Chondrocyte (in vitro differentiated cells): ENCODE measurements at regions not wholly inside any gene's neighbourhood (a gene's known extent, or its start where the extent isn't known, plus 50 kb on each side); places are given as distances from the start of the nearest gene placed in this dataset.

Experiments used
- DNase-seq: peaks from one replicate; pipeline ENCODE4 v3.0.0; 2021; ENCODE audit warnings: mixed read lengths, low spot score
- H3K27ac Mint-ChIP-seq: one replicate; pipeline ENCODE4 v1.8.0; 2021; ENCODE audit warnings: mild to moderate bottlenecking, moderate library complexity, mixed read lengths; ENCODE audit not compliant: unreplicated experiment
- H3K27me3 Mint-ChIP-seq: 2 replicates; pipeline ENCODE4 v1.8.0; 2021; ENCODE audit warnings: low read depth, mixed read lengths
- H3K36me3 Mint-ChIP-seq: 2 replicates; pipeline ENCODE4 v1.8.0; 2021; ENCODE audit warnings: low read depth, mixed read lengths
- H3K4me1 Mint-ChIP-seq: 2 replicates; pipeline ENCODE4 v1.8.0; 2021; ENCODE audit warnings: low read depth, mild to moderate bottlenecking, mixed read lengths
- H3K4me3 Mint-ChIP-seq: one replicate; pipeline ENCODE4 v1.8.0; 2021; ENCODE audit warnings: mild to moderate bottlenecking, moderate library complexity, mixed read lengths; ENCODE audit not compliant: unreplicated experiment
- H3K9me3 Mint-ChIP-seq: 2 replicates; pipeline ENCODE4 v1.8.0; 2021; ENCODE audit warnings: low read depth, mixed read lengths
- CTCF ChIP-seq: fragments of 200-600 bp; sonication (generic); IDR thresholded peaks from 2 replicates; pipeline ENCODE4 v1.5.0; 2021; ENCODE audit warnings: antibody characterized with exemption, mild to moderate bottlenecking, moderate library complexity

DNA sequence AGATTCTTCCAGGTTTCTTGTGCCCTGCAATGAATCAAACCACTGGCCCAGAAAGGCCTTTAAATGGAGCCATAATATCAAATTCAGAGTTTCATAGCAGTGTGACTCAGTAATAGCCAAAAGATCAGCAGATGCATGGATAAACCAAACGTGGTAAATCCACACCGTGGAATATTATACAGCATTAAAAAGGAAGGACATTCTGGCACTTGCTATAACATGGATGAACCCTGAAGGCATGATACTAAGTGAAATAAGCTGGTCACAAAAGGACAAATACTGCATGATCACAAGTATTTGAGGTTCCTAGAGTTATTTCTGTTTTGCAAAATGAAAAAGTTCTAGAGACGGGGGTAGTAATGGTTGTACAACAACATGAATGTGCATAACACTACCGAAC, 140.1 kb downstream of the TOMM20 start:
- H3K4me1 Mint-ChIP-seq, result peaks cover 59% of the 10 kb centered on the region
- H3K27me3 Mint-ChIP-seq, result no peaks in the 10 kb centered on the region
- H3K27ac Mint-ChIP-seq, result peak overlapping the region; percentile 99

DNA sequence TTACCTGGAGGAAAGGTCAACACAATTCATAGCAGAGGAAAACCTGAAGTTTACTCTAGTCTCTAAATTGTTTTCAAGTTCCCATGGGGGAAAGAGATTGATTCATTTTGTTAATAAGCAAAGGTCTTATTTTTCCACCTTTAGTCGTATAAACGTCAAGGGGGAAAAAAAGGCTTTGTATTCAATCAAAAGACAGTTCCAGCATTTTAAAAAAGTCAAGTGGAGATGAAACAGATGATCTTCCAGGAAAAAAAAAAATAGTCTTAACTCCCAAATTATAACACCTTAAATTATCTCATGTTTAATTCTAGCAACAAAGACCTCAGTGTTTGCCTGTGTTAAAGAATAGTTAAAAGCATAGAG, 140.5 kb downstream of the TOMM20 start:
- Mint-ChIP-seq H3K36me3 (no peaks in the 10 kb centered on the region), H3K9me3 (peaks cover 6% of the 10 kb centered on the region), H3K4me3 (no peak overlapping the region), H3K4me1 (peaks cover 61% of the 10 kb centered on the region), H3K27ac (peak overlapping the region; percentile 99), H3K27me3 (no peaks in the 10 kb centered on the region)
- no peak for DNase-seq
- TF ChIP-seq CTCF, result no peak

More for the DNA sequence above, 140.1 kb downstream of the TOMM20 start:
- H3K36me3 Mint-ChIP-seq, result no peaks in the 10 kb centered on the region
- DNase-seq, result no peak
- TF ChIP-seq CTCF, result no peak
- H3K4me3 Mint-ChIP-seq, result no peak overlapping the region
- H3K9me3 Mint-ChIP-seq, result peaks cover 6% of the 10 kb centered on the region

DNA sequence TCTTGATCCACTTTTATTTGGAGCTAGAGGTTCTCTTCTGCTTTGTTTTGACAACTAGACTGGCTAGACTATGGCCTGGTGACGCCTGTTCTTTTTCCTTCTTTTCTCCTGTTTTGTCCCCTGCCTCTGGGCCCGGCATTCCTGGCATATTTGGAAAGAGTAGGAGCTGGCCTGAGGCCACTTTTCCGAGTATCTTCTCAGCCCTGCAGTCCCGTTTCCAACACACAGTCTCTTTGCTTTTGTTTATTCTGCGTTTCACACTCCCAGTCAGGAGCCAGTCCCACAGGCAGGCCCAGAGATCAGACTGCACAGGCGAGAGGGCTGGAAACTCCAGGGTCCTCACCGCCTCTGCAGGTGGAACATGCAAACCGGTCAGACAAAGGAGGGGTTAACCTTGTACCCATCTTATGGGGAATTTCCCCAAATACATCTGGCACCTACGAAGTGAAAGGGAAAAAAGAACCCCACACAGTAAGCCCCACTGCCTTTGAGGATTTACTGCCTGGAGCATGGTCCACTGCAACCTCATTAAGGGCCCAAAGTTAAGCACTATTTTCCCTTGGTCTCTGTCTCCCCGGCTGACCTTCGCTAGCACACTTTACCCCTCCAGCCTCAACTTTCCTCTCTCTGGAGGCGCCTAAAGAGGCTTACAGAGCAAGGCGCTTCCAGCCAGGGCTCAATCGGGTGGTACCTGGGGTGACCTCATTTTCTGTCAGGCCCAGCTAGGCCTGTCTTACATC, 141.1 kb downstream of the TOMM20 start:
- Mint-ChIP-seq H3K4me3 (peak overlapping the region; percentile 3), H3K27ac (peak overlapping the region; percentile 99), H3K36me3 (no peaks in the 10 kb centered on the region), H3K27me3 (no peaks in the 10 kb centered on the region), H3K4me1 (peaks cover 61% of the 10 kb centered on the region), H3K9me3 (peaks cover 6% of the 10 kb centered on the region)
- TF ChIP-seq CTCF, result no peak
- DNase-seq, result peak; percentile 84

- peaks cover 67% of the 10 kb centered on the region for H3K4me1 Mint-ChIP-seq
- H3K36me3 Mint-ChIP-seq, result no peaks in the 10 kb centered on the region
- peaks cover 6% of the 10 kb centered on the region for H3K9me3 Mint-ChIP-seq
- H3K27me3 Mint-ChIP-seq, result no peaks in the 10 kb centered on the region
- peak overlapping the region; percentile 21 for H3K4me3 Mint-ChIP-seq
- no peak for DNase-seq
- no peak for TF ChIP-seq CTCF
- H3K27ac Mint-ChIP-seq, result peak overlapping the region; percentile 99
Observed at GRCh38 chr1:234986750-234987414, 141.8 kb downstream of the TOMM20 start.

DNA sequence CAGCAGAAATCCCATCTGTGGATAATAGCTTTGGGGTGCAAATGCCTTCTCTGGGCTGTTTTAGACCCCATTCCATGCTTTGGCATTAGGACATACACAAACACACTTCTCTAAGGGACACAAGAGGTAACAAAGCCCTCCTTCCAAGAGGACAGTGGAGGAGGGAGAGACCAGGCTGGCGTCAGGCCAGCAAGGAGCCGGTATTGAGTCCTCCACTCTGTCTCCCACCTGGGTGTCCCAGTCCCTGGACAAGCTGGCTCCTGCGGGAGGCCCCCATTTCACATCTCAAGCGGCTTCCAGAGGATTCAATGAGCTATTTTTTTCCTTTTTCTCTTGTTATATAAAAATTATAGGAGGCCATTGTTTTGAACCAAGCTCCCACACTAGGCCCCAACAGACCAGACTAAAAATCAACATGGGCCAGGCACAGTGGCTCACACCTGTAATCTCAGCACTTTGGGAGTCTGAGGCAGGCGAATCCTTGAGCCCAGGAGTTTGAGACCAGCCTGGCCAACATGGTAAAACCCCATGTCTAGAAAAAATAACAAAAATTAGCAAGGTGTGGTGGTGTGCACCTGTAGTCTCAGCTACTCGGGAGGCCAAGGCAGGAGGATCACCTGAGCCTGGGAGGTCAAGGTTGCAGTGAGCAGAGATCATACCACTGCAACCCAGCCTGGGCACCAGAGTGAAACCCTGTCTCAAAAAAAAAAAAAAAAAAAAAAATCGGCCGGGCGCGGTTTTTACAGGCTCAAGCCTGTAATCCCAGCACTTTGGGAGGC, 142.9 kb downstream of the TOMM20 start:
- no peak for TF ChIP-seq CTCF
- no peak overlapping the region for H3K4me3 Mint-ChIP-seq
- H3K27ac Mint-ChIP-seq, result peak overlapping the region; percentile 99
- H3K36me3 Mint-ChIP-seq, result no peaks in the 10 kb centered on the region
- peaks cover 6% of the 10 kb centered on the region for H3K9me3 Mint-ChIP-seq
- H3K27me3 Mint-ChIP-seq, result no peaks in the 10 kb centered on the region
- DNase-seq, result peak; percentile 68
- peaks cover 75% of the 10 kb centered on the region for H3K4me1 Mint-ChIP-seq
